ENCODE measurements at regions not wholly inside any gene's neighbourhood (a gene's known extent, or its start where the extent isn't known, plus 50 kb on each side); places are given as distances from the start of the nearest gene placed in this dataset.

DNA sequence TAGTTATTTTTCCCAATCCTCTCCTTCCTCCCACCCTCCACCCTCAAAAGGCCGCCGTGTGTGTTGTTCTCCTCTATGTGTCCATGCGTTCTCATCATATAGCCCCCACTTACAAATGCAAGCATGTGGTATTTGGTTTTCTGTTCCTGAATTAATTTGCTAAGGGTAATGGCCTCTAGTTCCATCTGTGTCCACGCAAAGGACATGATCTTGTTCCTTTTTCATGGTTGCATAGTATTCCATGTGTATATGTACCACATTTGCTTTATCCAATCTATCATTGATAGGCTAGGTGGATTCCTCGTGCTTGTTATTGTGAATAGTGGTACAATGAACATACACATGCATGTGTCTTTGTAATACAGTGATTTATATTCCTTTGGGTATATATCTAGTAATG lies 1193.7 kb downstream of the RPA4 start:
- no peak for DNase-seq
- Histone ChIP-seq H4K5ac (ENCODE audit: insufficient read length, low read depth, low read length) (no peak overlapping the region), H4K8ac (replicated peaks; ENCODE audit: insufficient read length, low read depth, low read length) (no peak overlapping the region), H3K79me1 (ENCODE audit: insufficient read depth, low read depth, low read length, poor library complexity, severe bottlenecking) (no peaks in the 10 kb centered on the region), H2BK15ac (ENCODE audit: low read depth, low read length) (no peak overlapping the region), H2BK20ac (ENCODE audit: low read depth, low read length, poor library complexity, severe bottlenecking) (no peak overlapping the region), H3K14ac (ENCODE audit: insufficient read depth, low read length) (no peak overlapping the region), H3K4me2 (ENCODE audit: insufficient read depth, insufficient read length, low read length) (no peak overlapping the region), H3K27me3 (ENCODE audit: insufficient read depth, low read length) (no peaks in the 10 kb centered on the region), H3K23me2 (ENCODE audit: insufficient read length, low read depth, low read length, poor library complexity, severe bottlenecking) (no peaks in the 10 kb centered on the region), H3K4me1 (ENCODE audit: insufficient read depth, low read length) (no peaks in the 10 kb centered on the region), H2BK12ac (ENCODE audit: insufficient read length, low read depth, low read length) (no peak overlapping the region), H3K27ac (ENCODE audit: insufficient read length, low read depth, low read length) (no peak overlapping the region), H2AK5ac (ENCODE audit: insufficient read length, low read length) (no peak overlapping the region), H2BK5ac (ENCODE audit: insufficient read length, low read length) (no peak overlapping the region), H3K4ac (ENCODE audit: low read depth, low read length) (no peak overlapping the region), H3K9ac (ENCODE audit: extremely low read depth, insufficient read length, low read length) (no peak overlapping the region), H3T11ph (ENCODE audit: low read length) (no peak overlapping the region), H3K18ac (ENCODE audit: insufficient read length, low read depth, low read length) (no peak overlapping the region), H2BK120ac (ENCODE audit: low read depth, low read length, poor library complexity, severe bottlenecking) (no peak overlapping the region), H4K91ac (ENCODE audit: insufficient read length, low read depth, low read length) (no peak overlapping the region), H4K20me1 (ENCODE audit: control insufficient read depth, insufficient read depth, insufficient read length) (no peaks in the 10 kb centered on the region), H3K79me2 (ENCODE audit: insufficient read depth, low read length) (peaks cover 2% of the 10 kb centered on the region; the same call in 1 of the 2 replicates), H3K56ac (ENCODE audit: insufficient read length, low read depth, low read length) (no peak overlapping the region), H2AFZ (ENCODE audit: low read length) (no peak overlapping the region), H3K23ac (ENCODE audit: insufficient read length, low read depth, low read length) (no peak overlapping the region), H3K9me3 (ENCODE audit: control insufficient read depth, low read depth, low read length) (no peaks in the 10 kb centered on the region)
- Mint-ChIP-seq H3K4me3 (no peak overlapping the region), H3K9me3 (peaks cover 9 to 12% of the 10 kb centered on the region in 2 experiments; a peak in 3 of 5 replicates), H3K27ac (no peak overlapping the region), H3K27me3 (ENCODE audit: low read depth) (no peaks in the 10 kb centered on the region), H3K36me3 (ENCODE audit: insufficient read depth in 1 of 3, low read depth in 3 of 3) (peaks cover 0 to 11% (median 9%) of the 10 kb centered on the region in 3 experiments; a peak in 5 of 7 replicates), H3K4me1 (peaks cover 9 to 15% of the 10 kb centered on the region in 2 experiments)
- WGBS (ENCODE audit: extremely low coverage, insufficient read length, low lambda C conversion rate): no CpG with 5 or more reads among the region's 5 CpGs
- no peak for TF ChIP-seq CTCF (conservative IDR thresholded peaks at IDR 0.05)

Data from H9 (cell line).